Dedifferentiated amniotic fluid mesenchymal stem cell (primary cell): ENCODE measurements at regions not wholly inside any gene's neighbourhood (a gene's known extent, or its start where the extent isn't known, plus 50 kb on each side); places are given as distances from the start of the nearest gene placed in this dataset.
A peak's percentile ranks its signal among the peaks of the same experiment; 100 is the strongest.

ENCODE experiments used
- DNase-seq: peaks from one replicate; pipeline ENCODE4 v3.0.0-alpha.2; 2016; ENCODE audit errors: extremely low spot score

- peak; percentile 70 for DNase-seq
These were observed 906.6 kb upstream of the CDH2 start for GRCh38 chr18:29083545-29083944.

- no peak for DNase-seq
These were observed 904.0 kb upstream of the CDH2 start for GRCh38 chr18:29080946-29081345.

GRCh38 chr18:29078273-29078672 lies 901.3 kb upstream of the CDH2 start:
- no peak for DNase-seq

GRCh38 chr18:29077344-29077743 lies 900.4 kb upstream of the CDH2 start:
- DNase-seq = no peak

- no peak for DNase-seq
These were observed 899.7 kb upstream of the CDH2 start for GRCh38 chr18:29076645-29077044.

GRCh38 chr18:29074147-29074546 lies 897.2 kb upstream of the CDH2 start:
- no peak for DNase-seq

- no peak for DNase-seq
These were observed 894.9 kb upstream of the CDH2 start for GRCh38 chr18:29071869-29072268.

- DNase-seq = no peak
These were observed 886.4 kb upstream of the CDH2 start for GRCh38 chr18:29063346-29063745.

GRCh38 chr18:29062921-29063320 lies 886.0 kb upstream of the CDH2 start:
- DNase-seq = no peak

GRCh38 chr18:29060349-29060748 lies 883.4 kb upstream of the CDH2 start:
- DNase-seq = no peak

GRCh38 chr18:29057703-29058102 lies 880.8 kb upstream of the CDH2 start:
- no peak for DNase-seq

GRCh38 chr18:29056800-29057199 lies 879.9 kb upstream of the CDH2 start:
- no peak for DNase-seq

GRCh38 chr18:29041976-29042375 lies 865.0 kb upstream of the CDH2 start:
- no peak for DNase-seq

- DNase-seq = no peak
These were observed 857.4 kb upstream of the CDH2 start for GRCh38 chr18:29034113-29034856.

GRCh38 chr18:29028560-29028959 lies 851.6 kb upstream of the CDH2 start:
- no peak for DNase-seq

- DNase-seq = no peak
These were observed 842.0 kb upstream of the CDH2 start for GRCh38 chr18:29018976-29019375.

- DNase-seq = no peak
These were observed 836.0 kb upstream of the CDH2 start for GRCh38 chr18:29012883-29013465.

GRCh38 chr18:29012364-29012763 lies 835.4 kb upstream of the CDH2 start:
- DNase-seq = no peak

GRCh38 chr18:29009250-29009803 lies 832.4 kb upstream of the CDH2 start:
- DNase-seq = no peak

GRCh38 chr18:29008809-29009208 lies 831.9 kb upstream of the CDH2 start:
- no peak for DNase-seq

GRCh38 chr18:29007986-29008654 lies 831.2 kb upstream of the CDH2 start:
- DNase-seq = no peak

GRCh38 chr18:29004921-29005320 lies 828.0 kb upstream of the CDH2 start:
- DNase-seq = no peak

GRCh38 chr18:29003194-29003593 lies 826.3 kb upstream of the CDH2 start:
- no peak for DNase-seq
